ENCODE measurements at regions not wholly inside any gene's neighbourhood (a gene's known extent, or its start where the extent isn't known, plus 50 kb on each side); places are given as distances from the start of the nearest gene placed in this dataset.

DNA sequence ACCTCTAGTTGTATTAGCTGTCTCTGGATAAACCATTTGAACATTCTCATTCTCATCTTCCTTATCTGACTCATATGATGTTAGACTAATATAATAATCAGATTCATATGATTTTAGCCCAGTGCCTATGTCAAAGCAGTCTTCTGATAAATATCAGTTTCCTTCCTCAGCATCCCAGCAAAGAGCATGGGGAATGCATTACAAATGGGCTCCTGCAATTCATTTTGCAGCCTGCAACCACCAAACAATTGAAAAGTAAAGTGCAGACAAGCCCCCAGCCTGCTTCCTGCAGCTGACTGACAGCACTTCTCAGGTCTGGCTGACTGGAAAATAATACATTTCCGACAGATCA lies 78.2 kb upstream of the STAC start:
- no peak for DNase-seq

DNA sequence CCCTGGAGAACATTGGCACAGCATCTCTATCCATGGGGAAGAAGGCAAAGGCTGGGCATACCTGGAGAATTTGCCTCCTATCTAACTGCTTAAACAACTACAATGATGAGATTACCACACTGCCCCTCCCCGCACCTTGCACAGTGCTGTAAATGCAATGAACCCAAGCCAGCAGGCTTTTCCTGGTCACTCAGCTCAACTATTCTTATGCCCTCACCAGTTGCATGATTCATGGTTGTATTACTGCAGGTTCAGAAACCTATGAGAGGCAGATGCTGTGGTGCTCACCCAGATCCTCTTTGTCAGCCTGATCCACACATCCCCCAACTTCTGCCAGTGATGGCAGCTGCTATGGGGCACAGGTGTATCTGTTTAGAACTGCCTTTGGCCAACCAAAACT lies 77.7 kb upstream of the STAC start:
- DNase-seq, result no peak

DNA sequence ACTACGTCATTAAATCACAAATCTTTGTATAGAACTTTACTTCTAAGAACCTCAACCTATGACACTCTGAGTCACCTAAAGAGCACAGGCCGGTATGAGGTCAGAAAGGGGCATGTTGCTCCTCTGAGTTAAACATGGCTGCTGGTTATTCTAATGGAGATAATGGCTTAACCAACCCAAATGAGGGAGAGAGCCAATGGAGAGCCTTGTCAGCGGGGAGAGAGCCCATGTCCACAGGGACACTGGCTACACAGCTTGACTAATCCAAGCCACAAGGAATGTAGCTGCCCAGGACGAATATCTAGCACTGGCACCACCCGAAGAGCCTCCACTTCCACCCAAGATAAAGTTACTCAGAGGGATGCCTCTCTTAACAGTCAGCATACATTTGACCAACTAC lies 77.0 kb upstream of the STAC start:
- DNase-seq, result no peak

- no peak for DNase-seq
These were observed 74.3 kb upstream of the STAC start for GRCh38 chr3:36305929-36306520.

DNA sequence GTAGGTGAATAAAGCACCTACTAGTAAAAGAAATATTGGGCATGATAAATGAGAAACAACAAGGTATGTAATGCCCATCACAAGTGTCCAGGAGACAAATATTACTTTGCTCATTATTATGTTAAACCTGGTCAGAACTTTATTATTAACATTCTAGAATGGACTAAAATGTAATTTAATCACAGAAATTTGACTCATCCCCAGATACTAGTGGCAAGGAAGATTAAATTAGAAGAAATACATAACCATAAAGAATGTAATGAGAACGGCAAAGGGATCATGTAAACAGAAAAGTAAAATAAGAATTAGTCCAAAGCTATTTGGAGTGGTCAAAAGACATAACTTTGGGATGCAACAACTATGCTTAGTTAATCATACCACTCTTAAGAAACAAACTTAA lies 71.2 kb upstream of the STAC start:
- no peak for DNase-seq

- no peak for DNase-seq
These were observed 68.0 kb upstream of the STAC start for GRCh38 chr3:36312351-36312750.

GRCh38 chr3:36317915-36318314 lies 62.4 kb upstream of the STAC start:
- DNase-seq, result no peak

GRCh38 chr3:36318621-36319200 lies 61.6 kb upstream of the STAC start:
- no peak for DNase-seq

- DNase-seq, result no peak
These were observed 60.6 kb upstream of the STAC start for GRCh38 chr3:36319680-36320079.
